DOHH2 (cell line): ENCODE measurements at regions not wholly inside any gene's neighbourhood (a gene's known extent, or its start where the extent isn't known, plus 50 kb on each side); places are given as distances from the start of the nearest gene placed in this dataset.

Experiments used
- H3F3A ChIP-seq: fragments of 200-600 bp; sonication (generic), shearing (Covaris generic); 2 replicates; pipeline ENCODE4 v1.6.0; 2016; ENCODE audit warnings: antibody characterized with exemption, mild to moderate bottlenecking; ENCODE audit not compliant: control insufficient read depth, insufficient read depth
- H3K27ac ChIP-seq: fragments of 200-600 bp; sonication (generic); 2 replicates; pipeline ENCODE4 v1.5.1; 2014; ENCODE audit warnings: low read depth, mild to moderate bottlenecking, low read length, moderate library complexity
- H3K27me3 ChIP-seq: fragments of 200-600 bp; sonication (generic); 2 replicates; pipeline ENCODE4 v1.6.1; 2014; ENCODE audit warnings: mild to moderate bottlenecking, low read length, mixed read lengths; ENCODE audit not compliant: control insufficient read depth
- H3K36me3 ChIP-seq: fragments of 200-600 bp; sonication (generic); 2 replicates; pipeline ENCODE4 v1.6.1; 2014; ENCODE audit warnings: mild to moderate bottlenecking, low read length, moderate library complexity, mixed read lengths; ENCODE audit not compliant: control insufficient read depth
- H3K4me1 ChIP-seq: fragments of 200-600 bp; sonication (generic); 2 replicates; pipeline ENCODE4 v1.6.1; 2014; ENCODE audit warnings: mild to moderate bottlenecking, low read length, mixed read lengths; ENCODE audit not compliant: control insufficient read depth
- H3K4me2 ChIP-seq: fragments of 200-600 bp; sonication (generic); 2 replicates; pipeline ENCODE4 v1.6.0; 2014; ENCODE audit warnings: mild to moderate bottlenecking, low read length, moderate library complexity
- H3K4me3 ChIP-seq: fragments of 200-600 bp; sonication (generic); 2 replicates; pipeline ENCODE4 v1.5.1; 2014; ENCODE audit warnings: mild to moderate bottlenecking, low read length, mixed read lengths
- H3K79me2 ChIP-seq: fragments of 200-600 bp; sonication (generic); 2 replicates; pipeline ENCODE4 v1.6.1; 2014; ENCODE audit warnings: mild to moderate bottlenecking, low read length, mixed read lengths; ENCODE audit not compliant: control insufficient read depth
- H3K9me2 ChIP-seq: fragments of 200-600 bp; sonication (generic); replicated peaks from 2 replicates; pipeline ENCODE4 v1.6.1; 2014; ENCODE audit warnings: mild to moderate bottlenecking, low read length, mixed read lengths; ENCODE audit not compliant: control insufficient read depth
- H3K9me3 ChIP-seq: fragments of 200-600 bp; sonication (generic); 2 replicates; pipeline ENCODE4 v1.6.1; 2014; ENCODE audit warnings: antibody characterized with exemption, low read length, mixed read lengths; ENCODE audit not compliant: control insufficient read depth, insufficient read depth
- H4K20me1 ChIP-seq: fragments of 200-600 bp; sonication (generic); 2 replicates; pipeline ENCODE4 v1.6.0; 2014; ENCODE audit warnings: low read depth, mild to moderate bottlenecking, antibody characterized with exemption, low read length, moderate library complexity; ENCODE audit not compliant: control insufficient read depth, insufficient read depth
- EZH2phosphoT487 ChIP-seq: fragments of 200-600 bp; sonication (generic); IDR thresholded peaks from 2 replicates; pipeline ENCODE4 v1.6.1; 2017; ENCODE audit warnings: borderline replicate concordance, mild to moderate bottlenecking, antibody characterized with exemption, low read length, moderate library complexity, mixed read lengths
- TF ChIP-seq, protein P1 (sequence below): fragments of 200-600 bp; sonication (generic); IDR thresholded peaks from one replicate; pipeline ENCODE4 v1.5.1; 2014; ENCODE audit warnings: antibody characterized with exemption, mild to moderate bottlenecking, low read depth, low read length; ENCODE audit not compliant: poor library complexity, severe bottlenecking

- Histone ChIP-seq H3K36me3 (no peaks in the 10 kb centered on the region), H3K4me1 (no peaks in the 10 kb centered on the region), H3K27me3 (no peaks in the 10 kb centered on the region), H3K9me3 (no peaks in the 10 kb centered on the region), H3F3A (no peaks in the 10 kb centered on the region), H3K27ac (no peak overlapping the region), H4K20me1 (no peaks in the 10 kb centered on the region), H3K9me2 (no peaks in the 10 kb centered on the region), H3K4me2 (no peak overlapping the region), H3K79me2 (no peaks in the 10 kb centered on the region), H3K4me3 (no peak overlapping the region)
- TF ChIP-seq, protein P1, sequence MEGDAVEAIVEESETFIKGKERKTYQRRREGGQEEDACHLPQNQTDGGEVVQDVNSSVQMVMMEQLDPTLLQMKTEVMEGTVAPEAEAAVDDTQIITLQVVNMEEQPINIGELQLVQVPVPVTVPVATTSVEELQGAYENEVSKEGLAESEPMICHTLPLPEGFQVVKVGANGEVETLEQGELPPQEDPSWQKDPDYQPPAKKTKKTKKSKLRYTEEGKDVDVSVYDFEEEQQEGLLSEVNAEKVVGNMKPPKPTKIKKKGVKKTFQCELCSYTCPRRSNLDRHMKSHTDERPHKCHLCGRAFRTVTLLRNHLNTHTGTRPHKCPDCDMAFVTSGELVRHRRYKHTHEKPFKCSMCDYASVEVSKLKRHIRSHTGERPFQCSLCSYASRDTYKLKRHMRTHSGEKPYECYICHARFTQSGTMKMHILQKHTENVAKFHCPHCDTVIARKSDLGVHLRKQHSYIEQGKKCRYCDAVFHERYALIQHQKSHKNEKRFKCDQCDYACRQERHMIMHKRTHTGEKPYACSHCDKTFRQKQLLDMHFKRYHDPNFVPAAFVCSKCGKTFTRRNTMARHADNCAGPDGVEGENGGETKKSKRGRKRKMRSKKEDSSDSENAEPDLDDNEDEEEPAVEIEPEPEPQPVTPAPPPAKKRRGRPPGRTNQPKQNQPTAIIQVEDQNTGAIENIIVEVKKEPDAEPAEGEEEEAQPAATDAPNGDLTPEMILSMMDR = no peak
- no peak for TF ChIP-seq EZH2phosphoT487
These were observed 71.0 kb upstream of the ZP4 start for GRCh38 chr1:237961754-237962153.

DNA sequence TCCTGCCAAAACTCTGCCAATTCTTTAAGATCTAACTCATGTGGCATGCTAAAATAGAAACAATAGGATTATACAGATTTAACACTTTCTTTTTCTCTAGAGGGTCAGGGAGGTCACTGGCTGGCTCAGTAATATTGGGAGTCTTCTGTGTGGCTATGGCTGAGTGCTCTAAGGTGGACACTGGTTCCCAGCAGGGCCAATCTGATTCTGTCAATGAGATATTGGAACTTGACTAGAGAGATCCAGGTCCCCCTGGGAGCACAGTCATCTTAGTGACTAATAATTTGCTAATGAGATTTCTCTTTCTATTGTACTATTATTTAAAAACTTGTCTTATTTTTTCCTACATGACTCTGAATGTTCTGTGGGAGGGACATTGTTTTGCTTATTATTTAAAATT lies 69.1 kb upstream of the ZP4 start:
- H3K4me3 ChIP-seq = no peak overlapping the region
- no peaks in the 10 kb centered on the region for H3K9me3 ChIP-seq
- no peak overlapping the region for H3K27ac ChIP-seq
- H3K36me3 ChIP-seq = no peaks in the 10 kb centered on the region
- no peak for TF ChIP-seq EZH2phosphoT487
- TF ChIP-seq, protein P1 = no peak
- H3K4me1 ChIP-seq = no peaks in the 10 kb centered on the region
- H3K27me3 ChIP-seq = no peaks in the 10 kb centered on the region
- no peak overlapping the region for H3K4me2 ChIP-seq
- no peaks in the 10 kb centered on the region for H4K20me1 ChIP-seq
- no peaks in the 10 kb centered on the region for H3K79me2 ChIP-seq
- no peaks in the 10 kb centered on the region for H3K9me2 ChIP-seq
- H3F3A ChIP-seq = no peaks in the 10 kb centered on the region

DNA sequence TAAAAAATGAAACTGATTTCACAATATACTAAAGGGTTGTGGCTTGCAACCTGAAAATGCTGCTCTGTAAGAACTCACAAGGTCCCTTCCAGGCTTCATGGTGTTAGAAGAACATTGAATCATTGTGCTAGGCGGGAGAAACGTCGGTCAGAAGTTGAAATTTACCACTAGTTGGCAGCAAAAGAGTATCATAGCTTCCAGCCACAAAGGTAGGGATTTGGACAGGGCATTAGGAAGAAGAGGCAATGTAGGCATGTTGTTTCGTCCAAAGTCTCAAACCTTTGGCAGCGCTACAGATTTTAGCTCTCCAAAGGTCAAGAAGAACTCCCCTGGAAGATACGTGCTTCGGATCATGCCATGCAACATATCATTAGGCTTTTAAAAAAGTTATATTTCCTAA lies 62.5 kb upstream of the ZP4 start:
- no peak overlapping the region for H3K4me3 ChIP-seq
- H3K27me3 ChIP-seq = no peaks in the 10 kb centered on the region
- H3K9me3 ChIP-seq = no peaks in the 10 kb centered on the region
- H3K27ac ChIP-seq = no peak overlapping the region
- H4K20me1 ChIP-seq = no peaks in the 10 kb centered on the region
- H3K4me1 ChIP-seq = no peaks in the 10 kb centered on the region
- TF ChIP-seq, protein P1 = no peak
- no peak for TF ChIP-seq EZH2phosphoT487
- no peaks in the 10 kb centered on the region for H3K79me2 ChIP-seq
- H3K36me3 ChIP-seq = no peaks in the 10 kb centered on the region
- H3K9me2 ChIP-seq = no peaks in the 10 kb centered on the region
- no peak overlapping the region for H3K4me2 ChIP-seq
- no peaks in the 10 kb centered on the region for H3F3A ChIP-seq
